Stimulated activated CD8-positive, alpha-beta memory T cell treated with anti-CD3 and anti-CD28 coated beads, Interleukin-15, amount 100 ng/mL, for 1 hour (primary cell): ENCODE measurements at regions not wholly inside any gene's neighbourhood (a gene's known extent, or its start where the extent isn't known, plus 50 kb on each side); places are given as distances from the start of the nearest gene placed in this dataset.

Experiments used
- DNase-seq: peaks from one replicate; pipeline ENCODE4 v3.0.0-alpha.2; 2020; ENCODE audit warnings: low read depth

DNA sequence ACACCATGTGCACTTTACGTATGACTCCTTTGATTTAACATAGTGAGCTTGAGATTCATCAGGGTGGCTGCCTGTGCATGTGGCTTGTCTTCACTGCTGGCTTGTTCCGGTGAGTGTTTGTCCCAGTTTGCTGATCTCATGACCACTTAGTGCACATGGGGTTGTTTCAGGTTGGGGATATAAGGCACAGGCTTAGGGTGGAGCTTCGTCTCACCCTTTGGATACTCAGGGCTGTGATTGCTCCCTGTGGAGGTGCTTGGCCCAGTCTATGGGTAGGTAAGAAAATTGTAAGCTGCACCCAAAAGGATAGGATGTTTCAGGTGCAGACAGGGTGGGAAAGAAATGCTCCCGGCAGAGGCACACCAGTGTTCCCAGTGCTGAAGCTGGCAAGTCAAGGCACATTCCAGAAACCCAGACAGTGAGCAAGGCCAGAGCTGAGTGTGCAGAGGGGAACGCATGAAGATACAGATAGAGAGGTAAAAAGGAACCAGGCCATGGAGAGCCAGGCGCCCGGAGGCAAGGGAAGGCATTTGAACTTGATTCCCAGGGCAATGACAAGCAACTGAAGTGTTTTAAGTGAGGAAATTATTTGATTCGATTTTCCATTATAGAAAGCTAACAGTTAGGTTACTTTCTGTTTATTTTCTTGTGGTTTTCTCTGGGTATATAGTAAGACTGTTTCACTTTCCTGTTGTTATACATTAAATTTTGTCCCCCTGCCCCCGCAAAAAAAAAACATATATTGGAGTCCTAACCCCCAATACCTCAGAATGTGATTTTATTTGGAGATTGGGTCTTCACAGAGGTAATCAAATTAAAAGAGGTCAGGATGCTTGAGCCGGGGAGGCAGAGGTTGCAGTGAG is 289.8 kb upstream of the KLF6 start:
- DNase-seq = no peak

- DNase-seq = no peak
Measured at GRCh38 chr10:4073912-4074311, 288.9 kb upstream of the KLF6 start.

GRCh38 chr10:4070921-4071660 is 286.1 kb upstream of the KLF6 start:
- no peak for DNase-seq

DNA sequence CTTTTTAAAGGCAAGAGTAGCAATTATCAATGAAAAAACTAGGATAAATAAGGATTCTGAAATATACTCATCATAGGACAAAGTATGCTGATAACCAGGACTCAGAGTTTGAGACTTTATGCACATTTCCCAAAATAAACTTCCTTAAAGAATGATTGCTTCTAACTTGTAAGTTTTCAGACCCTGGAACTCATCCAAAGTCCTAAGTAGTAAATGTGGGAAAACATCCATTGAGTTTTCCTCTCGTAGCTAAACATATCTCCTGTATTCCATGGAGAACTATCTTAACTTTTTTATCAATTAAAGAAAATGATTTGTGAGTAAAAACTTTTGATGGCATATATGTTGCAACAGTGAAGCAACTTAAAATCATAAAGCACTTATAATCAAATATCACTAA is 285.2 kb upstream of the KLF6 start:
- DNase-seq = no peak

DNA sequence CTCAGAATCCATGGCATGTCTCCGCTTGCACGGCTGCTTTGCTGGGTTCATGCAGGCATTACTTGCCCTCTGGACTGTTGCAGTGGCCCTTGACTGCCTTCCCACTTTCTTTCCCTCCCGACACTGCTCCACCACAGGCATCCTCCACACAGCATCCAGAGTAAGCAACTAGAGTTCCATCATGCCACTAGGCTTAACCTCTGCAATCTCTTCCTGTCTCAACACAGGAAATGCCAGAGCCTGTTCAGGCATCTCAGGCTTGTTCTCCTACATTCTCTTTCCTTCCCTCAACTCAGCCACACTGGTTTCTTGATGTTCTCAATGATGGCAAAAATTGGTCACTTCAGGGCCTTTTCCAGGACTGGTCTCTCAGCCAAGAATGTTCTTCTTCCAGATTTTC is 284.5 kb upstream of the KLF6 start:
- DNase-seq = no peak

DNA sequence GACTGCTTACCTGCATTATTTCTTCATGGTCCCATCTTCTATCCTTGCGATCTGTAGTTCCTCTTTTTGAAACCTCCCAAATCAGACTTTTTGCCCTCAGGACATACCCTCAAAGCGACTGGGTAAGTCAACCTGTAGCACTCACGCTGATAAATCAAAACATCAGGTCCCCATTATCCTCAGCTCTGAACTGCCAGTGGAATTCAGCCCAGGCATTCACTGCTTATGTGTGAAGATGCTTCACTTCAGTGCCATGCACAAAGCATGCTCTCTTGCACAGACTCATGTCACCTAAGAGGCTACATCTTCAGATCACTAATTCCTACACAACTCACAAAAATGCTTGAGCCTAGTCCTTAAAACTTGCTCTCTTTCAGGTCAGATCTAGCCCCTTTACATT is 283.6 kb upstream of the KLF6 start:
- DNase-seq = no peak

- no peak for DNase-seq
Measured at GRCh38 chr10:4067931-4068561, 283.0 kb upstream of the KLF6 start.

- DNase-seq = no peak
Measured at GRCh38 chr10:4067531-4067930, 282.5 kb upstream of the KLF6 start.

DNA sequence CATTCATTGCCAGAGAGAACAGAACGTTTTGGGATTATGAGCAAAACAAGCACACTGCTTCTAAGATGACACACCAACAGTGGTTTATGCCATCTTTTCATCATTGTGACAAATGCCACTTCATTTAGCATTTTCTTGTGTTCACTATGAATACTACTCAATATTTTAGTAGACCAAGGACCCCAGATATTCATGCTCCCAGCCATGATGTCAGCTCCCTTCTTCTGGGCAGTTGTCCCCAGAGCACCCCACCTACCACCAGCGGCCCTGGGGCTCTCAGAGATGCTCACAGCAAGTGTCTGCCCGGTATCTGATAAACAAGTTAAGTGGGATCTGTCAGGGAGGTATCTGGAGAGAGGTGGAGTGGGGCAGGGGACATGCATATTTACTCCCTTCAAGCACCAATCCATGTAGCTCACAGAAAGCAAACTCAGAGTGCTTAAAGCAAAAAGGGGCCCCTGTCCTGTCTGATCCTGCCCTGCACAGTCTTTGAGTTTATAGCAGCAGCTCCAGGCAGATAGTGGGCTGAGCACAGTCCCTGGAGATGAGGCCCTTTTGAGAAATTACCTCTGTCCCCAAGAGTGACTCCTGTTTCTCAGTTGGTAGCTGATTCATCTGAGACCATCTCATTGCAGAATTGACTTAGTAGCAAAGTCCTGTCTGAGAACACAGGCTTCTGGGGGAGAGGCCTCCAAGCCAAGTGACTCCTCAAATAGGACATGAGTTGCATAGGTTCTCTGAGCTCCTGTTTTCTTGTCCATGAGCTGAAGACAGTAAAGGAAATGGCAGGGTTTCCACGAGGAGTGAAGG is 281.8 kb upstream of the KLF6 start:
- DNase-seq = no peak

DNA sequence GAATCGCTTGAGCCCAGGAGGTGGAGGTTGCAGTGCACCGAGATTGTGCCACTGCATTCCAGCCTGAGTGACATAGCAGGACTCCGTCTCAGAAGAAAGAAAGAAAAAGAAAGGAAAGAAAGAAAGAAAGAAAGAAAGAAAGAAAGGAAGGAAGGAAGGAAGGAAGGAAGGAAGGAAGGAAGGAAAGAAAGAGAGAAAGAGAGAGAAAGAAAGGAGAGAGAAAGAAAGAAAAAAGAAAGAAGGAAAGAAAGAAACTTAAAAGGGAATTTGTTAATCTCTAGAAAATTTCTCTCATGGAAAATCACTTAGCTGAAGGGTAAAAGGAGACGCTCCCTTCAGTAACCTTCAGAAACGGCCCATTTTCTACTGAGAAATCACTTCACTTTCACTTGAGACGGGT is 279.5 kb upstream of the KLF6 start:
- no peak for DNase-seq

GRCh38 chr10:4063717-4064116 is 278.7 kb upstream of the KLF6 start:
- DNase-seq = no peak

GRCh38 chr10:4062751-4063150 is 277.7 kb upstream of the KLF6 start:
- DNase-seq = no peak

GRCh38 chr10:4062072-4062471 is 277.1 kb upstream of the KLF6 start:
- no peak for DNase-seq

GRCh38 chr10:4061441-4061951 is 276.5 kb upstream of the KLF6 start:
- no peak for DNase-seq

DNA sequence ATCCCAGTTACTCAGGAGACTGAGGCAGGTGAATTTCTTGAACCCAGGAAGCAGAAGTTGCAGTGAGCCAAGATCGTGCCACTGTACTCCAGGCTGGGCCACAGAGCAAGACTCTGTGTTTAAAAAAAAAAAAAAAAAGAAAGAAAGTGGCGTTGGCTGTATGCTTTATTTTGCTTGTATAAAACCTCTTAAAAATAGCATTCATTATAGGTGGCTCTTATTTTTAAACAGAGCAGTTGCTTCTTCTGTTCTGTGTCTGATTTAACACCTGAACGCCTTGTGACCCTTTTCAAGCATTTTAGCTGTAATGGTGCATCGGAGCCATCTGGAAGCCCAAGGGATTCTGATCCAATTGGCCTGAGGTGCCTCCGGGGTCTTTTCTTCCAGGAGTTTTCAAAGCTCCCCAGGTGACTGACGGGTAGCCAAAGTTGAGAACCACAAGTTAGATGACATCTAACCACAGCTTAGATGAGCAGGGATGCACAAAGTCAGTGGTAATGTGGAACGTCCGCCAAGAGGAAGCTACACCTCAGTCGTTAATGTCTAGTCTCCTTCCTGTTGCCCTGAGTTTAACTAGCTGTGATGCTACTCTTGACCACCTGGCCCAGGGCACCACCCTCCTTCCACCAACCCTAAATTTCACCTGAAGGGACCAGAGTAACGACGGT is 274.6 kb upstream of the KLF6 start:
- no peak for DNase-seq

DNA sequence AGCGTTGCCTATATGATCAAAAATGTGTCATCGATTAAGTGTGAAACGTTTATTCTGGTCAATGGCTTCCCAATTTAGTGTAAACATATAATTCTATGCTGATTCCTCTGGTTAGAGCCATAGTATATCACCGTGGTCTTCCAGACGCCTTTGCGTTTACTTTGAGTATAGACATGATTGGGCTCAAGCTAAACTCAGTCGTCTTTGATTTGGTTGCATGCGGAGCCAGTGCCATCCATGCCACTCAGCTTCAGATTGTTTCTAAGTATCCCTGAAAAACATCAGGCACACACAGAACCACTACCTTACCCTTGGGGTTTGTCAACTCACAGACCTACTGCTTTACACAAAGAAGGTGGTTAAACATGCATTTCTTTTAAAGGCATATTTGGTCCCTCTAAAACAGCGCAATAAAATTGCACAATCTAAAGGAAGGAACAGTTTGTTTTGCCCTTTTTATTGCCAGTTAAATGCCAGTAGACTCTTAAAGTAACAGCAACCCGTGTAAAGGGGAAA is 273.6 kb upstream of the KLF6 start:
- DNase-seq = no peak

DNA sequence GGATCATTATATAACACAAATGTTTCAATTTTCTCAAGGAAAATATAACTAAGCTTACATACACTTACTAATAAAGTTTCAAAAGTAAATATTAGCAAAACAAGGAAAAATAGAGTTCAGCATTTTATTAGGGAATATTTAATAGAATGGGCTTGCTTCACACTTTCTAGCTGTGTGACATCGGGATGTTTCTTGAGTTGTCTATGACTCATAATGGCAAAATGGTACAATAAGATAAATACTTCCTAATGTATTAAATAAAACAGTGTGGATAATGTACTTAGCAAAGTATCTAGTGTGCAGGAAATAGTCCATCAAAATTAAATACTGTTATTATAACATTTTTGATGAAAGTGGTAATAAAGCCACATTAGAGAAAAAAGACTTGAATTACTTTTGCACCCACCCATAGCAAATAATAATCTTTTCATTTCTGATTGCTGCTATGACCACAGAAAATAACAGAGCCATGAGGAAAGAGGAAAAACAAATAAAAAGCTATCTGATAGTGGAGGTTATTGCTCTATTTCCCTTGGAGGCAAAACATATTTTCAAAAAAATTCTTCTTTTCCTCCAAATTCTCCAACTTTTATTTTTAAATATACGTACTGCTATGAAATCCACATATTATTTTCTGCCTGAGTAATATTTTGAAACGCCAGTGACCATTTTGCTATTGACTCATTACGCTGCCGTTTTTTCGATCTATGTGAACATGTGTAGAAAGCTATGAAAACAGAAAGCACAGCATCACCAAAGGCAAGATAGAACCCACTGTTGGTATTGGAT is 272.9 kb upstream of the KLF6 start:
- no peak for DNase-seq

DNA sequence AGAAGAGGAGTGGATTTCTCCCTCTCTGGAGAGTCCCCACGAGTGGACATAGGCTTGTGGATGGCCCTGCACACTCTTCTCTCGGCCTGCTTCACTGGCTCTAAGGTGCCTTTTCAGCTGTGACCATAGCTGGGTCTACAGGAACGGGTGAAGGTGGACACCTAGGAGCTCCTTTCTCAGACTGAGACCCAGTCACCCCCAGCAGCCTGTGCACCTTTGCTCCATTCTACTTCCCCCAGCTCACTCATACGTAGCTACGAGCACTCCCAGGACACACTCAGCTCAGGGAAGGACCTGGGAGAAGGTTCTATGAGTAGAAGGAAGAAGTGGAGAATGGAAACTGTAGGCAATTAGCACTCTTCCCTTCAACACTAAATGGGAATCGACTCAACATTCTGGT is 272.0 kb upstream of the KLF6 start:
- DNase-seq = no peak

DNA sequence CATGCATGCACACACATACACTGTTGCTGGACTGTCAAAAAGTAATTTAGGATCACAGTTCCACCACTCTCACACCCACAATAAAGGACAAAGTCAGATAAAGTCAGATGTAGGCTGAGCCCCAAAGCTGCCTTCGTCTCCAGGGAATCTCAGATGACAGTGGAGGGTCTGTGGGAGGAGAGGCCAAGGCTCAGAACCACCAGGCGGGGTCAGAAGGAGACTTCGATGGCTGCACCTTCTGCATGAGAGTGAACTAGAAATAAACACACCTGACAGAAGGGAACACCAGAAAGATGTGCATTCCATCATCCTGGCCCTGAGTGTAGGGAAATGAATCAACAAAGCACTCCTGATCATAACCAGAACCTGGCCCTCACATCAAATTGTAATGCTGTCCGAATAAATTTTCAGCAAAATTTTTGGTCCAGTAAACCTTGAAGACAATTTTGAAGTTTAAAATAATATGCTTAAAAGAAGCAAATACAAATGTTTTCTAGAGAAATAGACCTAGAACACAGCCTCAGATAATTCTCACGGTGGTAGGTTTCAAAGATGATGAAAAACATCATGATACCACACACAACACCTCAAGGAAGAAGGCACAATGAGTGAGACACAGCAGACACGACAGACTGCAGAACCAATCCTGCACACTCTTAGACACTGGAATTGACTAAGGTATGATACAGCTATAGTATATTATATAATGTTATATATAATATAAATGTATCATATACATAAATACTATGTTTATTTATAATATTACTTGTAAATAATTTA is 269.8 kb upstream of the KLF6 start:
- DNase-seq = no peak

GRCh38 chr10:4053940-4054339 is 268.9 kb upstream of the KLF6 start:
- DNase-seq = no peak
